ENCODE measurements at regions not wholly inside any gene's neighbourhood (a gene's known extent, or its start where the extent isn't known, plus 50 kb on each side); places are given as distances from the start of the nearest gene placed in this dataset.

GRCh38 chr15:27639595-27639994, 459.5 kb downstream of the OCA2 start:
- H3K27ac Mint-ChIP-seq: no peak overlapping the region
- Histone ChIP-seq H3K27me3 (ENCODE audit: insufficient read depth) (no peaks in the 10 kb centered on the region), H3K36me3 (ENCODE audit: insufficient read depth) (no peaks in the 10 kb centered on the region), H2AFZ (peak overlapping the region; percentile 66), H4K20me1 (replicated peaks; ENCODE audit: insufficient read depth) (no peaks in the 10 kb centered on the region), H3K4me3 (no peak overlapping the region), H3K27ac (ENCODE audit: low read depth) (no peak overlapping the region), H3K4me2 (no peak overlapping the region; the same call in 1 of the 2 replicates), H3K4me1 (ENCODE audit: insufficient read depth) (peaks cover 5% of the 10 kb centered on the region; the same call in 1 of the 2 replicates), H3F3A (replicated peaks; ENCODE audit: low read depth) (no peaks in the 10 kb centered on the region), H3K79me2 (replicated peaks; ENCODE audit: insufficient read depth) (no peaks in the 10 kb centered on the region), H3K9me2 (ENCODE audit: insufficient read depth) (0 out of 2 replicates have a peak, but pooled peaks cover 8% of the 10 kb centered on the region)
- peaks cover 20% of the 10 kb centered on the region for H3K4me1 Mint-ChIP-seq
- no peaks in the 10 kb centered on the region; the same call in 2 of the 3 replicates for H3K36me3 Mint-ChIP-seq (ENCODE audit: low read depth)
- peaks cover 17% of the 10 kb centered on the region; the same call in 2 of the 3 replicates for H3K9me3 Mint-ChIP-seq
- ATAC-seq (no peak), DNase-seq (ENCODE audit: low spot score) (no peak)
- H3K4me3 Mint-ChIP-seq: no peak overlapping the region
- H3K27me3 Mint-ChIP-seq (ENCODE audit: insufficient read depth, low read depth, poor library complexity): peaks cover 3% of the 10 kb centered on the region
- no peak for TF ChIP-seq ETS1 (IDR thresholded peaks at IDR 0.05)
- no peak for TF ChIP-seq NANOG (IDR thresholded peaks at IDR 0.05; ENCODE audit: borderline replicate concordance)
- TF ChIP-seq ZNF114 (CRISPR knock-in tag; IDR thresholded peaks at IDR 0.05): no peak
- TF ChIP-seq CREB1 (CRISPR knock-in tag; IDR thresholded peaks at IDR 0.05; ENCODE audit: low read depth): no peak
- no peak for TF ChIP-seq EZH2 (IDR thresholded peaks at IDR 0.05; ENCODE audit: low read depth, unreplicated experiment)

- Mint-ChIP-seq H3K9me3 (peaks cover 17% of the 10 kb centered on the region; the same call in 2 of the 3 replicates), H3K36me3 (ENCODE audit: low read depth) (no peaks in the 10 kb centered on the region; the same call in 2 of the 3 replicates), H3K4me1 (peaks cover 20% of the 10 kb centered on the region), H3K27ac (no peak overlapping the region), H3K4me3 (no peak overlapping the region), H3K27me3 (ENCODE audit: insufficient read depth, low read depth, poor library complexity) (peaks cover 3% of the 10 kb centered on the region)
- Histone ChIP-seq H3F3A (replicated peaks; ENCODE audit: low read depth) (no peaks in the 10 kb centered on the region), H3K4me2 (peak overlapping the region; percentile 39; the same call in 1 of the 2 replicates), H4K20me1 (replicated peaks; ENCODE audit: insufficient read depth) (no peaks in the 10 kb centered on the region), H3K36me3 (ENCODE audit: insufficient read depth) (no peaks in the 10 kb centered on the region), H3K4me1 (ENCODE audit: insufficient read depth) (peaks cover 5% of the 10 kb centered on the region; the same call in 1 of the 2 replicates), H3K79me2 (replicated peaks; ENCODE audit: insufficient read depth) (no peaks in the 10 kb centered on the region), H3K9me2 (ENCODE audit: insufficient read depth) (0 out of 2 replicates have a peak, but pooled peaks cover 8% of the 10 kb centered on the region), H3K4me3 (no peak overlapping the region), H3K27me3 (ENCODE audit: insufficient read depth) (no peaks in the 10 kb centered on the region), H2AFZ (peak overlapping the region; percentile 66), H3K27ac (ENCODE audit: low read depth) (no peak overlapping the region)
- ATAC-seq (peak; percentile 70), DNase-seq (ENCODE audit: low spot score) (peak; percentile 44)
- TF ChIP-seq CREB1 (CRISPR knock-in tag; IDR thresholded peaks at IDR 0.05; ENCODE audit: low read depth): no peak
- no peak for TF ChIP-seq ZNF462 (CRISPR knock-in tag; IDR thresholded peaks at IDR 0.05)
- no peak for TF ChIP-seq ETS1 (IDR thresholded peaks at IDR 0.05)
- no peak for TF ChIP-seq EZH2phosphoT487 (IDR thresholded peaks at IDR 0.05; ENCODE audit: unreplicated experiment)
- no peak for TF ChIP-seq STAT1 (IDR thresholded peaks at IDR 0.05; ENCODE audit: unreplicated experiment)
- no peak for TF ChIP-seq EZH2 (IDR thresholded peaks at IDR 0.05; ENCODE audit: low read depth, unreplicated experiment)
- TF ChIP-seq CTCF (conservative IDR thresholded peaks at IDR 0.05; ENCODE audit: low read depth in 2 of 2): no peak
- TF ChIP-seq POLR2AphosphoS5 (IDR thresholded peaks at IDR 0.05; ENCODE audit: low read depth): no peak
These were observed 460.2 kb downstream of the OCA2 start for GRCh38 chr15:27638958-27639357.
